Transverse colon (tissue), 4 donors: ENCODE measurements at regions not wholly inside any gene's neighbourhood (a gene's known extent, or its start where the extent isn't known, plus 50 kb on each side); places are given as distances from the start of the nearest gene placed in this dataset.

Experiments
- POLR2A ChIP-seq: fragments of 450-650 bp; IDR thresholded peaks from one replicate; pipeline ENCODE4 v1.6.1; 2016; ENCODE audit warnings: antibody characterized with exemption, mild to moderate bottlenecking, moderate library complexity
- POLR2AphosphoS5 ChIP-seq, 3 donors: sonication (generic); formaldehyde crosslinking; IDR thresholded peaks; one replicate each; pipeline ENCODE4 v1.6.1; 2016; ENCODE audit warnings: antibody characterized with exemption in 3 of 3
- TF ChIP-seq, protein P1 (sequence below), 5 experiments: fragments of 200-600 bp in 3 of 5; fragments of 450-650 bp in 2 of 5; sonication (generic) in 3 of 5; IDR thresholded peaks; 1 replicate in 2 of 5; 2 replicates in 3 of 5; pipeline ENCODE4 v1.5.1; 2016 to 2017; ENCODE audit warnings: antibody characterized with exemption in 5 of 5, inconsistent platforms in 3 of 5, mild to moderate bottlenecking in 2 of 5, moderate library complexity in 1 of 5

DNA sequence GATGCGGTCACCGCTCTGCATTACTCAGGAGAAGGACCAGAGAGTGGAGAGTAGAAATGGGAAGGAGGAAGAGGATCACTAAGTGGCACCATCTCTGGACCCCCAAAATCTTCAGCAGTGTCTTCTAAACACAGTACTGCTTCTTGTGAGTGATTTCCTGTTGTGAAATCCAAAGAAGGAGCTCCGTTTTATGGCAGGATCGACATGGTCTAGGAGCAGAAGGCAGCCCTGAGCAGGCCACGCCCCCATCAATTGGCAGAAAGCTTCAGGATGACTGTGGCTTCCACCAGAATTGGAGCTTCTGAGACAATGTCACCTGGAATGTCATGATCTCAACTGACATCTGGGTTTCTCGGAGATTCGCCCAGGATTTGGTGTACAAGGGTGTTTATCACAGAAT, 171.5 kb downstream of the ADSS2 start:
- TF ChIP-seq, protein P1, sequence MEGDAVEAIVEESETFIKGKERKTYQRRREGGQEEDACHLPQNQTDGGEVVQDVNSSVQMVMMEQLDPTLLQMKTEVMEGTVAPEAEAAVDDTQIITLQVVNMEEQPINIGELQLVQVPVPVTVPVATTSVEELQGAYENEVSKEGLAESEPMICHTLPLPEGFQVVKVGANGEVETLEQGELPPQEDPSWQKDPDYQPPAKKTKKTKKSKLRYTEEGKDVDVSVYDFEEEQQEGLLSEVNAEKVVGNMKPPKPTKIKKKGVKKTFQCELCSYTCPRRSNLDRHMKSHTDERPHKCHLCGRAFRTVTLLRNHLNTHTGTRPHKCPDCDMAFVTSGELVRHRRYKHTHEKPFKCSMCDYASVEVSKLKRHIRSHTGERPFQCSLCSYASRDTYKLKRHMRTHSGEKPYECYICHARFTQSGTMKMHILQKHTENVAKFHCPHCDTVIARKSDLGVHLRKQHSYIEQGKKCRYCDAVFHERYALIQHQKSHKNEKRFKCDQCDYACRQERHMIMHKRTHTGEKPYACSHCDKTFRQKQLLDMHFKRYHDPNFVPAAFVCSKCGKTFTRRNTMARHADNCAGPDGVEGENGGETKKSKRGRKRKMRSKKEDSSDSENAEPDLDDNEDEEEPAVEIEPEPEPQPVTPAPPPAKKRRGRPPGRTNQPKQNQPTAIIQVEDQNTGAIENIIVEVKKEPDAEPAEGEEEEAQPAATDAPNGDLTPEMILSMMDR (IDR thresholded peaks at IDR 0.05) = no peak
- no peak for TF ChIP-seq POLR2AphosphoS5 (IDR thresholded peaks at IDR 0.05)
- TF ChIP-seq POLR2A = no peak
